Lower lobe of right lung (tissue), 2 donors: ENCODE measurements at regions not wholly inside any gene's neighbourhood (a gene's known extent, or its start where the extent isn't known, plus 50 kb on each side); places are given as distances from the start of the nearest gene placed in this dataset.

Source experiments
- ATAC-seq, 2 donors: fragments of 200-7000 bp; cut with Tn5 transposase; one replicate each; pipeline ENCODE4 v1.9.1; 2020 to 2022; ENCODE audit warnings: mild to moderate bottlenecking in 2 of 2, moderate library complexity in 2 of 2
- DNase-seq: peaks from one replicate; pipeline ENCODE4 v3.0.0-alpha.2; 2020
- H3K27ac ChIP-seq: fragments of 200-600 bp; one replicate; pipeline ENCODE4 v1.8.0; 2022
- H3K27me3 ChIP-seq: fragments of 200-600 bp; one replicate; pipeline ENCODE4 v1.8.0; 2022; ENCODE audit warnings: low read depth
- H3K36me3 ChIP-seq: fragments of 200-600 bp; one replicate; pipeline ENCODE4 v1.8.0; 2022; ENCODE audit warnings: mild to moderate bottlenecking
- H3K4me1 ChIP-seq: fragments of 200-600 bp; one replicate; pipeline ENCODE4 v1.8.0; 2022
- H3K4me3 ChIP-seq: fragments of 200-600 bp; one replicate; pipeline ENCODE4 v1.8.0; 2022; ENCODE audit warnings: mild to moderate bottlenecking
- H3K9me3 ChIP-seq: fragments of 200-600 bp; one replicate; pipeline ENCODE4 v1.8.0; 2022
- CTCF ChIP-seq: fragments of 200-600 bp; IDR thresholded peaks from one replicate; pipeline ENCODE4 v1.8.0; 2022; ENCODE audit warnings: antibody characterized with exemption, mild to moderate bottlenecking
- intact Hi-C: fragments of 100-400 bp; cut with DNase I; formaldehyde crosslinking; loops from one replicate; pipeline ENCODE4 v1.11.0; 2022
- donor health status: DM: no; HTN: yes; CAD: no; lungs with severe emphysema.

GRCh38 chr5:144697847-144698262, 527.2 kb downstream of the KCTD16 start:
- Histone ChIP-seq H3K36me3 (no peaks in the 10 kb centered on the region), H3K9me3 (no peaks in the 10 kb centered on the region), H3K4me1 (no peaks in the 10 kb centered on the region), H3K27ac (no peak overlapping the region), H3K4me3 (no peak overlapping the region), H3K27me3 (no peaks in the 10 kb centered on the region)
- DNase-seq = no peak
- TF ChIP-seq CTCF = no peak
- no peak for ATAC-seq
- intact Hi-C loops = no loop called here

GRCh38 chr5:144691936-144692335, 521.3 kb downstream of the KCTD16 start:
- ATAC-seq = no peak
- intact Hi-C loops = no loop called here
- Histone ChIP-seq H3K9me3 (no peaks in the 10 kb centered on the region), H3K27ac (no peak overlapping the region), H3K4me3 (no peak overlapping the region), H3K27me3 (no peaks in the 10 kb centered on the region), H3K36me3 (no peaks in the 10 kb centered on the region), H3K4me1 (no peaks in the 10 kb centered on the region)
- TF ChIP-seq CTCF = no peak
- no peak for DNase-seq

- H3K4me3 ChIP-seq = no peak overlapping the region
- H3K36me3 ChIP-seq = no peaks in the 10 kb centered on the region
- no peaks in the 10 kb centered on the region for H3K4me1 ChIP-seq
- intact Hi-C loops = no loop called here
- H3K27ac ChIP-seq = no peak overlapping the region
- TF ChIP-seq CTCF = no peak
- no peaks in the 10 kb centered on the region for H3K9me3 ChIP-seq
- DNase-seq (no peak), ATAC-seq (no peak)
- no peaks in the 10 kb centered on the region for H3K27me3 ChIP-seq
These were observed 514.2 kb downstream of the KCTD16 start for GRCh38 chr5:144684899-144685298.

GRCh38 chr5:144680711-144681110, 510.0 kb downstream of the KCTD16 start:
- no peak for TF ChIP-seq CTCF
- no peaks in the 10 kb centered on the region for H3K27me3 ChIP-seq
- no peaks in the 10 kb centered on the region for H3K4me1 ChIP-seq
- H3K9me3 ChIP-seq = no peaks in the 10 kb centered on the region
- no peak overlapping the region for H3K27ac ChIP-seq
- ATAC-seq (no peak), DNase-seq (no peak)
- intact Hi-C loops = no loop called here
- no peak overlapping the region for H3K4me3 ChIP-seq
- no peaks in the 10 kb centered on the region for H3K36me3 ChIP-seq

GRCh38 chr5:144671066-144671465, 500.4 kb downstream of the KCTD16 start:
- ATAC-seq = no peak
- DNase-seq = no peak
- TF ChIP-seq CTCF = no peak
- Histone ChIP-seq H3K9me3 (no peaks in the 10 kb centered on the region), H3K27me3 (no peaks in the 10 kb centered on the region), H3K4me1 (no peaks in the 10 kb centered on the region), H3K4me3 (no peak overlapping the region), H3K36me3 (no peaks in the 10 kb centered on the region), H3K27ac (no peak overlapping the region)
- intact Hi-C loops = no loop called here

- no peak for TF ChIP-seq CTCF
- no peaks in the 10 kb centered on the region for H3K27me3 ChIP-seq
- intact Hi-C loops = no loop called here
- DNase-seq = no peak
- no peak overlapping the region for H3K27ac ChIP-seq
- H3K4me3 ChIP-seq = no peak overlapping the region
- no peaks in the 10 kb centered on the region for H3K9me3 ChIP-seq
- H3K4me1 ChIP-seq = no peaks in the 10 kb centered on the region
- no peaks in the 10 kb centered on the region for H3K36me3 ChIP-seq
- no peak for ATAC-seq
These were observed 489.1 kb downstream of the KCTD16 start for GRCh38 chr5:144659634-144660227.
